Sigmoid colon (tissue), 6 donors: ENCODE measurements at regions not wholly inside any gene's neighbourhood (a gene's known extent, or its start where the extent isn't known, plus 50 kb on each side); places are given as distances from the start of the nearest gene placed in this dataset.
A peak's percentile ranks its signal among the peaks of the same experiment; 100 is the strongest.

ENCODE experiments used
- DNase-seq: peaks from one replicate; pipeline ENCODE4 v3.0.0-alpha.2; 2019
- H3K27ac ChIP-seq, 4 donors: fragments of 200-600 bp; sonication (generic); one replicate each; pipeline ENCODE4 v1.5.1; 2016 to 2019; ENCODE audit warnings: mild to moderate bottlenecking in 1 of 4
- H3K27me3 ChIP-seq, 3 donors: fragments of 200-600 bp; sonication (generic); one replicate each; pipeline ENCODE4 v1.5.1; 2019; ENCODE audit warnings: mild to moderate bottlenecking in 1 of 3
- H3K36me3 ChIP-seq, 4 donors: fragments of 200-600 bp; sonication (generic); one replicate each; pipeline ENCODE4 v1.5.1; 2016 to 2019
- H3K4me1 ChIP-seq, 4 donors: fragments of 200-600 bp; sonication (generic); one replicate each; pipeline ENCODE4 v1.5.1; 2017 to 2019
- H3K4me3 ChIP-seq, 4 donors: fragments of 200-600 bp; sonication (generic); one replicate each; pipeline ENCODE4 v1.5.1; 2017 to 2019; ENCODE audit warnings: mild to moderate bottlenecking in 2 of 4, moderate library complexity in 1 of 4
- H3K9me3 ChIP-seq, 4 donors: fragments of 200-600 bp in 3 of 4; sonication (generic) in 3 of 4; one replicate each; pipeline versions ENCODE4 v1.5.1 to v1.6.1; 2013 to 2019
- CTCF ChIP-seq, 4 experiments: fragments of 450-650 bp in 3 of 4; fragments of 200-600 bp in 1 of 4; IDR thresholded peaks; one replicate each; pipeline ENCODE4 v1.5.1; 2016 to 2019; ENCODE audit warnings: antibody characterized with exemption in 4 of 4, mild to moderate bottlenecking in 3 of 4, moderate library complexity in 2 of 4
- EP300 ChIP-seq, 4 donors: sonication (generic); formaldehyde crosslinking; IDR thresholded peaks; one replicate each; pipeline ENCODE4 v1.6.1; 2017; ENCODE audit warnings: antibody characterized with exemption in 4 of 4
- POLR2A ChIP-seq, 2 donors: fragments of 450-650 bp; IDR thresholded peaks; one replicate each; pipeline ENCODE4 v1.6.1; 2016; ENCODE audit warnings: antibody characterized with exemption in 2 of 2, mild to moderate bottlenecking in 2 of 2, moderate library complexity in 2 of 2
- POLR2AphosphoS5 ChIP-seq, 4 donors: sonication (generic); formaldehyde crosslinking; IDR thresholded peaks; one replicate each; pipeline ENCODE4 v1.6.1; 2017; ENCODE audit warnings: antibody characterized with exemption in 4 of 4
- WGBS, 2 donors: extraction: QIAGEN DNeasy Blood & Tissue Kit; methylation state at CpG; one replicate each; pipeline ENCODE4 v1.1.7; 2013; 5-methylcytosine and 5-hydroxymethylcytosine counted together
- intact Hi-C: fragments of 100-400 bp; cut with DNase I; formaldehyde crosslinking; loops from one replicate; pipeline ENCODE4 v1.15.1; 2023
- small RNA-seq, 3 donors: library from RNA; depleted of rRNA; stranded (forward); fragments of <200 nt; gene quantifications; one replicate each; pipeline ENCODE3, GENCODE V24; 2016
- donor health status: healthy with polysubstance abuse.
- donor health status: healthy.

GRCh38 chr13:53921473-53921872 is 892.9 kb downstream of the OLFM4 start:
- WGBS, 2 donors: 88 to 92% methylated on average over 13 of the region's 13 CpGs
- no peaks in the 10 kb centered on the region for H3K4me1 ChIP-seq
- no peak for DNase-seq
- no peak overlapping the region for H3K27ac ChIP-seq
- H3K36me3 ChIP-seq: no peaks in the 10 kb centered on the region
- intact Hi-C loops: no loop called here
- TF ChIP-seq EP300 (IDR thresholded peaks at IDR 0.05) (no peak), POLR2A (IDR thresholded peaks at IDR 0.05) (no peak), POLR2AphosphoS5 (IDR thresholded peaks at IDR 0.05) (no peak), CTCF (IDR thresholded peaks at IDR 0.05) (no peak)
- no peaks in the 10 kb centered on the region for H3K9me3 ChIP-seq
- no peak overlapping the region for H3K4me3 ChIP-seq
- no peaks in the 10 kb centered on the region for H3K27me3 ChIP-seq

- H3K36me3 ChIP-seq: no peaks in the 10 kb centered on the region
- intact Hi-C loops: no loop called here
- no peaks in the 10 kb centered on the region for H3K4me1 ChIP-seq
- TF ChIP-seq POLR2AphosphoS5 (IDR thresholded peaks at IDR 0.05) (no peak), EP300 (IDR thresholded peaks at IDR 0.05) (no peak), POLR2A (IDR thresholded peaks at IDR 0.05) (no peak), CTCF (IDR thresholded peaks at IDR 0.05) (no peak)
- 0 to 10% methylated on average over 1 of the region's 1 CpG for WGBS, 2 donors
- H3K27me3 ChIP-seq: no peaks in the 10 kb centered on the region
- H3K9me3 ChIP-seq: no peaks in the 10 kb centered on the region
- H3K4me3 ChIP-seq: no peak overlapping the region
- DNase-seq: no peak
- no peak overlapping the region for H3K27ac ChIP-seq
Observed at GRCh38 chr13:53941588-53942190, 913.1 kb downstream of the OLFM4 start.

GRCh38 chr13:53946500-53946899 is 917.9 kb downstream of the OLFM4 start:
- TF ChIP-seq CTCF (IDR thresholded peaks at IDR 0.05) (no peak), POLR2AphosphoS5 (IDR thresholded peaks at IDR 0.05) (no peak), POLR2A (IDR thresholded peaks at IDR 0.05) (no peak), EP300 (IDR thresholded peaks at IDR 0.05) (no peak)
- DNase-seq: no peak
- peaks cover 0 to 2% (median 0%) of the 10 kb centered on the region in 4 donors for H3K9me3 ChIP-seq
- no peak overlapping the region for H3K27ac ChIP-seq
- intact Hi-C loops: no loop called here
- 50 to 66% methylated on average over 3 of the region's 3 CpGs for WGBS, 2 donors
- H3K4me3 ChIP-seq: no peak overlapping the region
- H3K4me1 ChIP-seq: no peaks in the 10 kb centered on the region
- H3K36me3 ChIP-seq: no peaks in the 10 kb centered on the region
- no peaks in the 10 kb centered on the region for H3K27me3 ChIP-seq

- no peak for TF ChIP-seq EP300 (IDR thresholded peaks at IDR 0.05)
- peak; percentile 47 to 82 (median 66) for TF ChIP-seq POLR2AphosphoS5 (IDR thresholded peaks at IDR 0.05)
- 52 to 75% methylated on average over 2 of the region's 2 CpGs for WGBS, 2 donors
- Histone ChIP-seq H3K36me3 (no peaks in the 10 kb centered on the region), H3K27me3 (no peaks in the 10 kb centered on the region), H3K4me3 (no peak overlapping the region), H3K4me1 (peaks cover 0 to 22% (median 4%) of the 10 kb centered on the region in 4 donors), H3K27ac (peak overlapping the region in 3 of 4 donors; percentile 29 to 61 (median 40)), H3K9me3 (peaks cover 0 to 2% (median 0%) of the 10 kb centered on the region in 4 donors)
- intact Hi-C loops: no loop called here
- peak; percentile 68 for DNase-seq
Observed at GRCh38 chr13:53953183-53953582, 924.6 kb downstream of the OLFM4 start.

Small RNA genes in the stretch of these regions (small RNA-seq; reads per million reads assigned to genes)
- 0 reads per million in 3 donors for gene RN7SL618P
